HG02981 (cell line): ENCODE measurements at regions not wholly inside any gene's neighbourhood (a gene's known extent, or its start where the extent isn't known, plus 50 kb on each side); places are given as distances from the start of the nearest gene placed in this dataset.
"Not testable (repeated sequence)": the region's sequence is repeated elsewhere in the genome, so short reads cannot be mapped to it uniquely, and the experiment has no call there.

Experiments used
- ATAC-seq: cut with Tn5 transposase; IDR thresholded peaks from one replicate; pipeline ENCODE4 v1.9.1; 2021; ENCODE audit warnings: mild to moderate bottlenecking, moderate library complexity; ENCODE audit not compliant: unreplicated experiment

GRCh38 chr17:37859451-37859850 is 64.8 kb upstream of the TBC1D3K start:
- no peak for ATAC-seq

GRCh38 chr17:37858391-37858790 is 65.8 kb upstream of the TBC1D3K start:
- not testable (repeated sequence) for ATAC-seq

- no peak for ATAC-seq
These were observed 68.0 kb upstream of the TBC1D3K start for GRCh38 chr17:37856245-37856644.

- no peak for ATAC-seq
These were observed 74.6 kb upstream of the TBC1D3K start for GRCh38 chr17:37849617-37849972.

- peak; percentile 72 for ATAC-seq
These were observed 75.3 kb upstream of the TBC1D3K start for GRCh38 chr17:37848690-37849616.

- no peak for ATAC-seq
These were observed 76.3 kb upstream of the TBC1D3K start for GRCh38 chr17:37847811-37848331.

GRCh38 chr17:37847102-37847501 is 77.1 kb upstream of the TBC1D3K start:
- no peak for ATAC-seq

- no peak for ATAC-seq
These were observed 79.3 kb upstream of the TBC1D3K start for GRCh38 chr17:37844977-37845293.

GRCh38 chr17:37844158-37844976 is 79.8 kb upstream of the TBC1D3K start:
- ATAC-seq, result no peak

- ATAC-seq, result no peak
These were observed 81.8 kb upstream of the TBC1D3K start for GRCh38 chr17:37842401-37842800.

GRCh38 chr17:37841232-37841631 is 83.0 kb upstream of the TBC1D3K start:
- ATAC-seq, result no peak

- no peak for ATAC-seq
These were observed 83.6 kb upstream of the TBC1D3K start for GRCh38 chr17:37840576-37840975.

GRCh38 chr17:37839196-37839978 is 84.8 kb upstream of the TBC1D3K start:
- no peak for ATAC-seq

- ATAC-seq, result no peak
These were observed 85.9 kb upstream of the TBC1D3K start for GRCh38 chr17:37838276-37838675.

GRCh38 chr17:37836593-37836992 is 87.6 kb upstream of the TBC1D3K start:
- ATAC-seq, result no peak

- ATAC-seq, result no peak
These were observed 89.3 kb upstream of the HNF1B start for GRCh38 chr17:37834168-37834567.

- ATAC-seq, result no peak
These were observed 88.5 kb upstream of the HNF1B start for GRCh38 chr17:37833237-37833859.

- ATAC-seq, result no peak
These were observed 87.1 kb upstream of the HNF1B start for GRCh38 chr17:37831986-37832385.

GRCh38 chr17:37831492-37831891 is 86.6 kb upstream of the HNF1B start:
- no peak for ATAC-seq

- ATAC-seq, result no peak
These were observed 85.5 kb upstream of the HNF1B start for GRCh38 chr17:37830151-37830993.
